Tongue (tissue), 1 donor: ENCODE measurements at regions not wholly inside any gene's neighbourhood (a gene's known extent, or its start where the extent isn't known, plus 50 kb on each side); places are given as distances from the start of the nearest gene placed in this dataset.

Source experiments
- DNase-seq: peaks from one replicate; pipeline ENCODE4 v3.0.0-alpha.2; 2015

DNA sequence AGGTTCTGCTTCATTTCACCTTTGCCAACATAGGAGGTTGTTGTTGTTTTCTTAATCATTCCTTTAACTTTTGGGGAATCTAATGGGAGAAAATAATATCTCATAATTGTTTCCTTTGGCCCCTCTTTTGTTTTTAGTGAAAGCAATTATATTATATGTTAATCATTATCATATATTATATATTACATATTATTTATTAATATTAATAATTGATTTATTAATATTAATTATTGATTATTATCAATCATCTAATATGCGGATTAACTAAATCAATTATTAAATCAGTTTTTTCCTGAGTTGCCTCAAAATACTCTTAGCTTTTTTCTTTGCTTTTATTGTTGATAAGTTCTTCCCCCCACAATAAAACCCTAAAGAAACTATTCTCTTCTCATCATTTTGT lies 443.8 kb downstream of the GATA3 start:
- no peak for DNase-seq

DNA sequence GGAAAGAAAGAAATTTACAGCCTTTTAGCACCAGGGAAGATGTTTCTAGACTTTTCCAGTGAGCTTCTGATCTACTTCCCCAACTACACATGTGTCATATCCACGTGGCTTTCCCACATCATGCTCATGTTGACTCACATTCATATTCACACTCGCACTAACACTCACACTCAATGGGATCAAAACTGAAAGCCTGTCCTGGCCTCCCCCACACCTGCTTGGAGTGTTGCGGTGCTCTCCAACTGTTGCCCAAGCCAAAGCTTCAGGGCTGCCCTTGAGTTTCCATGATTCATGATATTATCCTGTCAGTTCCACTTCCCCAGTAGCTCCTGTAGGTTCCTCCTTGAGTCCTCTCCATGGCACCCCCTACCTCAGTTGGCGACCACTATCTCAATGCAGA lies 444.4 kb downstream of the GATA3 start:
- no peak for DNase-seq

DNA sequence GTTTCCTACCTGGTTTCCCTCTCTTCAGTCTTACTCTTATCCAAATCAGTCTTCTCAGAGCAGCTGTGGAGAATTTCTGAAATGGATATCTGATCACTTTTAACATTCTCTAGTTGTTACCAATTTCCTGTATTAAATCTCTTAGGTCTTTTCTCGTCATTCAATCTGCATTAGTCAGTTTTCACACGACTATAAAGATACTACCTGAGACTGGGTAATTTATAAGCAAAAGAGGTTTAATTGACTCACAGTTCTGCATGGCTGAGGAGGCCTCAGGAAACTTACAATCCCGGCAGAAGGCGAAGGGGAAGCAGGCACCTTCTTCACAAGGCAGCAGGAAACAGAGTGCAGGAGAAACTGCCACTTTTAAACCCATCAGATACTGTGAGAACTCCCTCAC lies 444.8 kb downstream of the GATA3 start:
- no peak for DNase-seq

DNA sequence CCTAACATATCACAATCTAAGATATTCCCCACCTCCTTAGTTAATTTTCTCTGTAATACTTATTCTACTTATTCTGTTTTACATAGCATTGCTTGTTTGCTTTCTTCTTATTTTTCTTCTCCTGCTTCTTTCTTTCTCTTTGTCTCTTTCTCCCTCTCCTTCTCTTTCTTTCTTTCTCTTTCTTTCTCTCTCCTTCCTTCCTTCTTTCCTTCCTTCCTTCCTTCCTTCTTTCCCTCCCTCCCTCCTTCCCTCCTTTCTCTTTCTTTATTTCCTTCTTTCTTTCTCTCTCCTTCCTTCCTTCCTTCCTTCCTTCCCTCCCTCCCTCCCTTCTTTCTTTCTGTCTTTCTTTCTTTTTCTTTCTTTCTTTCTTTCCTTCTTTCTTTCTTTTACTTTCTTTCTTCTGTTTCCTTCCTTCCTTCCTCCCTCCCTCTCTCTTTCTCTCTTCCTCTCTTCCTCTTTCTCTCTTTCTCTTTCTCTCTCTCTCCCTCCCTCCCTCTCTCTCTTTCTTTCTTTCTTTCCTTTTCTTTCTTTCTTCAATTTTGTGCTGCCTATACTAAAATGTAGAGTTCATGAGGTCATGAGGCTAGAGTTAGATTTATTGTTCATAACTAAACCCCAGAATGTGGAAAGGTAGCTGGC lies 445.4 kb downstream of the GATA3 start:
- DNase-seq: no peak

DNA sequence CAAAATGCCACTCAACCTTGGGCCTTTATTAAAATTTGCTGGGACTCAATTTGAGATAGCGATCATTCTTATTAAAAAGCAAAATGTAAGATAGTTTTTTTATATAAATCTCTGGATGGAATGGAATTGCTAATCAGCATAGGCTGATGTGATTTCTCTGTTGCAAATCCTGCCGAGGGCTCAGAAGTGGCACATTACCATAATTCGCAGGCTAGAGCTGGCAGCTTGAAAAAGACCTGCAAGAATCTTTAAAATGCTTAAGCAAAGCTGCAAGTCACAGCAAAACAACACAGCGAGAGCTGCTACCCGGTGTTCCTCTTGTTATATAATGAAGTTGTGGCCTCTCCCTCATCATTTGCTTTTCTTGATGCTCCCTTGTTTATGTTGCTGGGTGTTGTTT lies 448.1 kb downstream of the GATA3 start:
- no peak for DNase-seq

DNA sequence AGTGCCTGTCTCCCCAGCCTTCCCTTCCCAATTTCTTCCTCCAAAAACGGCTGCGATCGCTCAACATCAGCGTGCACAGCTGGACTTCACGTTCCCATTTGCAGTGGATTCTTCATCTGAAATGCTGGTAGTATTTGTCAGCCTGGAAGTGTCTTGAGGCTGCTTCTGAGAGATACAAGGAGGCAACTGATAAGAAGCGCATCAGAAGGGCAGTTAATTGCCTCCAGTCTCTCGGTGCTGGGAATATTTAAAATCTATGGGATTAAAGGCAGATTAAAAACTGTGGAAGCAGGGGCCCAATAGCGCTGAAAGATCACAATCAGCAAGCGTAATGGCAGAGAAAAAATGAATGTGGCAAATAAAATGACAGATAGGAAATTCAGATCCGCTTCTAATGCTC lies 450.0 kb downstream of the GATA3 start:
- no peak for DNase-seq

DNA sequence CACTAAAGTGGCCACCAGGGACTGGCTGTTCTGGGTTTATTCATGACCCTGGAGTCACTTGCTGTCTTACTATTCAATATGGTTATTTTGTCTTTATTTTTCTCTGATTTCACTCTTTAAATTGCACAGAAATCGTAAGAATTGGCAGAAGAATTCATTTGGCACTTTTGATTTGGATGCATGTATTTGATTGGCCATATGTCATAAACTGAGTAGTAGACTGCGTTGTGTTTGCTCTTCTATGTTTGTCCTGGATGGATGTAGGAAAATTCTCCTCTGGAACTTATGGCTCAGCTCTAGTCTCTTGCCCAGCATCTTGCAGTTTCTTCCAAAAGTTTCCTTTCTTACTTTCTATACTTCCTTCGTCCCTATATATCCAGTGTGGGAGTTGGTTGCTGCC lies 452.7 kb downstream of the GATA3 start:
- DNase-seq: no peak

DNA sequence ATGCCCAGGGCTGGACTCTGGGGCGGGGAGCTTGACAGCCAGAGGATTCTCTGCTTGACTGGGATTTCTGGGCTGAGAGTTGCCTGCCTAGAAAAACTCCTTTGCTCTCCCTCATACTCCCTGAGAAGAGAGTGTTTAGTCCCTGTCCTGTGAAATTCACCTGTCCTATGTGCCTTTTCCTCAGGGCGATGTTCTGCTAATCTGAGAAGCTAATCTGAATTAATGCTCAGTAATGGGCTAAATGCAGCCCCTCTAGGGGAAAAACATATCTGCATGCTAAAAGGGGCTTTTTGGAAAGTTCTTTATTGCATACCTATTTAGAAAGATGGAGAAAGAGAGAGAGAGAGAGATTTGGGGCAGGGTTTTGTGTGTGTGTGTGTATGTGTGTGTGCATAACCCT lies 454.4 kb downstream of the GATA3 start:
- no peak for DNase-seq

DNA sequence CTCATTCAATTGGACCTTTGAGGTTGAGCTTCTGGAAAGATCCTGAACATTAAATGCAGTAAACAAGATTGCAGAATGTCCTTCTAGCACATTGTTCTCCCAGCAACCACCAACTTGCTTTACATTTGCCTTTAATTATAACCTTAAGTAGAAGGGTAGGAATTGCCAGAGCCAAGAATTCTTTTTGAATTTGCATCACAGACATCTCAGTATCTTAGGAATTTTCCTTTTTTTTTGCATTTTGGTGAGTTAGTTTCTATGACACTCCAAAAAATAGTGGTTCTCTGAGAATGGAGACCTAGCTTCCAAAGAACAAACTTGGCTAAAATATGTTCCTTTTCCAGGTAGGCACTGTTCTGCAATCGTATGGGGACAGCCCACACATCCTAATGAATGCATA lies 456.0 kb downstream of the GATA3 start:
- DNase-seq: no peak

DNA sequence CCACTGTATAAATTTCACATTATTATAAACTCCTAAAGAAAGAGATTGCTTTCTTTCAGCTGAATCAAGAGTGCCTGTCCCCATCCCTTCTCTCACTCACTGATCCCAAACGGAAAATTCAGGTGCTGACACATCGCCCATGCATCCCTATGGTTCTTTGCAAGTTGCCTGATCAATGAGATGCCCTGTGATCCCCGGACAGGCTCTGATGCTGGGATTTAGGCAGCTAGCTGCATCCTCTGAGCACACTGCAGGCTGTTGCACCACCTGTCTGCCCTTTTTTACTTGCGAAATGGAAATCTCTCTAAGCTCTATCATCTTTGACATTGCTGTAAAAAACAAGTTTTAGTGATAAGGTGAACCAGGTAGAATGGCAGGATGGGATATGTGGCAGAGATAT lies 456.5 kb downstream of the GATA3 start:
- no peak for DNase-seq

DNA sequence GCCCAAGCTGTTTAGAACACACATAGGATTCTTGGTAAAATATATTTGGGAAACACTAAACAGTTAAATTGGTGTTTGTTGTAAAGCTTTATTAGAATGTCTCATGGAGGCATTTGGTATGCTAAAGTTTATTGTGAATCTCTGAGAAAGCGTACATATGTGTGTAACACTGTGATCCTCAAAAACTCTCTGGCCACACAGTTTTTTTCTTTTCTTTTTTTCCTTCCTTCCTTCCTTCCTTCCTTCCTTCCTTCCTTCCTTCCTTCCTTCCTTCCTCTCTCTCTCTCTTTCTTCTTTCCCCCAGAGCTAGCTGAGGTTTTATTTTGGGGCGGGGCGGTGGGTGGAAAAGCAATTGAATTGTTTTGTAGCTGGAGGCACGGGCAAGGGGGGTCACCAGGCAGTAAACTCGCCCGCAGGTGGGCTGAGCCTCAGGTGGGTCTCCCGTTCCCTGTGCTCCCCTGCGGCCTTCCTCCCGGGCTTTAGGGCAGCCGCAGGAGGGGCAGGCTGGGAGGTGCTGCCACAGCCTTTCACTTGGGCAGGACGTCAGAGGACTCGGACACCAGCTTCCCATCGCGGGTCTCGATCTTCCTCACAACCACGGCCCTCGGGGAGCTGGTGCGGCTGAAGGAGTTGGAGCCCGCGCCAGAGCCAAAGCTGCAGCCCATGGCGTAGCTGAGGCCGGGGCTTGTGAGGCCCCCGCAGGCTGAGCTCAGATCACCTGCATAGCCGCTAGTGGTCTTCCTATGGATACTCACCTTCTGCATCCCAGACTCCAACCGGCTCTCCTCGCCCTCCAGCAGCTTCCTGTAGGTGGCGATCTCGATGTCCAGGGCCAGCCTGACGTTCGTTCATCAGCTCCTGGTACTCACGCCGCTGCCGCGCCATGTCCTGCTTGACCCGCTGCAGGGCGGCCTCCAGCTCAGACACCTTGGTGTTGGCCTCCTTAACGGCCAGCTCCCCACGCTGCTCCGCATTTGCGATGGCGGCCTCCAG lies 459.0 kb downstream of the GATA3 start:
- no peak for DNase-seq

DNA sequence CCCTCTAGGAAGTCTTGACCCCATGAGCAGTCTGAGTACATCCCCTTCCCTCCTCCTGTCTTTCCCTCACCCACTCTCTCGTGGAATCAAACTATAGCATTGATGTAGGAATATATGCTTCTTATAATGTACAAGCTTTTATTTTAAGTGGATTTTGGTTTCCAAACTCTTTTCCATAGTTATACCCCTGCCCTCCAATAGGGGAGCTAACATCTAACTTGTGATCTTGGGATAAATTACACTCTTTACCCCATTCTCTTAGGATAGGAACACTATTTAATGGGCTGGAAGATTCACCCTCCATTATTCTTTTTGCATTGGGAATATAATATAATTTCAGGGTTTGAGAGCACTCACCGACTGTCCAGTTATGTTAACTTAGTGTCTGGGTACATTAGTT lies 465.9 kb downstream of the GATA3 start:
- DNase-seq: no peak

DNA sequence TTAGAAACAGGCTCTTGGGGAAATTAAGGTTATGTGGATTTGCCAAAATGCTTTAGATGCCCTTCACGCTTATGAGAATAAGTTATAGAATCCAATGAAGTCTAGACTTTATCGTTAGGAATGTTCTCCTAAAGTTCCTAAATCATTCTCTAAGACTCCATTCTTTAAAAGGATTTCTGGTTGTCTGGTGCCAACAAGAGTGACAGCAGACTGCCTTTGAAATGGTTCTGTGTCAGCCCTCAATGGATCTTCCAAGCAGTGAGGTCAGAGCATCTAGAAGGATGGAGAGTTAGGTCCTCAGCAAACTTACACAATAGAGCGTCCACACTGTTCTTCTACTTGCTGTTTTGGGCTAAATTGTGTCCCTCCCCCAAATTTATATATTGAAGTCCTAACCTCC lies 473.3 kb downstream of the GATA3 start:
- DNase-seq: no peak

DNA sequence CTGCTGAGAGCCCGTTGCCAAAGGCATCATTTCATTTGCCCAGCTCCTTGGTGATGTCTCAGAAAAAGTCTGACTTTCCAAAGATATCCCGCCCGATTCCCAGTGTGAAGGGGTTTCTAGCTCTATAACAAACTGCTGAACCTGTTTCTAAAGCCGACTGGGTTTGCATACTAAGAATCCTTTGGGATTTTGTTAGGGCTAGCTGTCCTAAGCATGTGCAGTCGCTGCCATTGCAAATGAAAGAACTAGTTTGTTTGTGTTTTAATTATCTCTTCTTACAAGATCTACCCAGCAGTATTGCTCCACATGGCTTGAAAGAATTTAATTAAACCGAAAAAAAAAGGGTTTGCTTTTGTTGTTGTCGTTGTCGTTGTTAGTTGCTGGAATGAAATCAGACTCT lies 476.6 kb downstream of the GATA3 start:
- DNase-seq: no peak

DNA sequence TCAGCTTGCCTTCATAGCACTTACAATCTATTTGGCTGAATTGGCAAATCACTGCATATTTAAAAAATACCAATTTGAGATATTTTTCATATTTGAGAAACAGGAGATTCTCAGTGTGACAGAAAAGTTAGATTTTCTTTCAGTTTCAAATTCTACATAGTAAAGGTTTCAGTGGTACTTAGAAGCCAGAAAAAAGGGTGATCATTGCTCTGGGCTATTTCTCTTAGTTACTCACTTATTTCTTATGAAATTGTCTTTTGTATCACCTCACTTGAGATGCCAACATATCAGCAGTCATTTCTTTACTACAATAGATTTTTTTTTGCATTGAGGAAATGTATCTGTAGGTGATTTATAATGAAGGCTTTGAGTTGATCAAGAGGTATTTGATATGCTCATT lies 478.2 kb downstream of the GATA3 start:
- no peak for DNase-seq

DNA sequence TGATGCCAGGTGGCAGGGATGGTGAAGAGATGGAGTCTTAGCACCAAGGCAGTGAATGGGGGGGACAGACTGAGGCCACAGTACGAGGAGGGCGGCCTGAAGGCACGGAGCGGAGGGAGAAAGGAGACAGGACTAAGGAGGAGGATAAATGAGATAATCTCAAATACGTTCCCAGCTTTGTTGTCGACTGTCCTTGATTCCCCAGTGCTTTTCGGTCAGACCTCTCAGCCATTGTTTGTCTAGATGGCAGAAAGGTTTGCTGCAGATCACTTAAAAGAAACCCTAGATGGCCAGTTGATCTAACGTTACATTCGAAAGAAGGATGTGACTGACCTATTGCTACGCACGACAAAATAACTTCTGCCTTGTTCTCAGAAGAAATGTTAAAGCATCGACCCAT lies 479.0 kb downstream of the GATA3 start:
- no peak for DNase-seq

DNA sequence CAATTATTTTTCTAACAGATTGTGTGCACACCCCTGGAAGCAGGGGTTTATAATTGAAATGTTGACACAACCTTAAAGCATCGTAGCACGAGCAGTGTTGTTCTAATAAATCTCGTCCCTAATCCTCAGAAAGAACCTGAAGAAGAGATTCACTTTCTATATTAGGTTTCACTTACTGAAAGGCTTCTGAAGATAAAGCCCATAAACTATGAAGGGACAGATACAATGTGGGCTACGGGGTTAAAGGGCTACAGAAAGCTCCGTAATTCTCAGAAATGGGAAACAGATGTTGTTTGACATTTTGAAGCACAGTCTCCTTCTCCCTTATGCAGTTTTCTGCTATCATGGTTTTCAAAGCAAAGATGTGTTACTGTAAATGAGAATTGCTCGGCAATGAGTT lies 479.6 kb downstream of the GATA3 start:
- DNase-seq: no peak

DNA sequence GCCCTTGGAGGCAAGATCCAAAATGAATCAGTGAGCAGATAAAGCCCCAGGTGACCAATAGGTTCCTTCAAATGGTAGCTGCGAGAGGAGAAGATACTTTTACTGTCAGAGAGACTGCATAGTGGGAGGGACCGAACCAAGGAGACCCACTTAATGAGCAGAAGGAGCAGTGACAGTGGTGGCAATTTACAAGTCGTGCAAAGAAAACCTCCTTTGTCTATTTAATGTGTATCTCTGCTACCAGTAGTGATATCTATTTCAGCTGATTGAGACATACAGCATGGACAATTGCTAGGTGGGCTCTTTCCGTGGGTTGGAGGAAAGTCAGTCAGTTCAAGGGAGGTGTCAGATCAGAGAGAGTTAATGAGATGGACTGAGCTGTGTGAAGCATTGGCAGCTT lies 480.4 kb downstream of the GATA3 start:
- DNase-seq: no peak

DNA sequence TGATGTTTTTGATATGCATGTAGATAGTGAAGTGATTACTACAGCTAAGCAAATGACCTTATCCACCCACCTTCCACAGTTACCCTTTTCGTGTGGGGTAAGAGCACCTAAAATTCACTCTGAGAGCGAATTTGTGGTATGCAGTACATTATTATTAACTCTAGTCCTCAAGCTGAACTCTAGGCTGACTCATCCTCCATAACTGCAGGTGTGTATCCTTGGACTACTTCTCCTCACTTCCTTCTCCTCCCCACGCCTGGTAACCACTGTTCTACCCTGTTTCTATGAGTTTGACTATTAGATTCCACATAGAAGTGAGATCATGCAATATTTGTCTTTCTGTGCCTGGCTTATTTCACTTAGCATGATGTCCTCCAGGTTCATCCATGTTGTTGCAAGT lies 484.6 kb downstream of the GATA3 start:
- no peak for DNase-seq

DNA sequence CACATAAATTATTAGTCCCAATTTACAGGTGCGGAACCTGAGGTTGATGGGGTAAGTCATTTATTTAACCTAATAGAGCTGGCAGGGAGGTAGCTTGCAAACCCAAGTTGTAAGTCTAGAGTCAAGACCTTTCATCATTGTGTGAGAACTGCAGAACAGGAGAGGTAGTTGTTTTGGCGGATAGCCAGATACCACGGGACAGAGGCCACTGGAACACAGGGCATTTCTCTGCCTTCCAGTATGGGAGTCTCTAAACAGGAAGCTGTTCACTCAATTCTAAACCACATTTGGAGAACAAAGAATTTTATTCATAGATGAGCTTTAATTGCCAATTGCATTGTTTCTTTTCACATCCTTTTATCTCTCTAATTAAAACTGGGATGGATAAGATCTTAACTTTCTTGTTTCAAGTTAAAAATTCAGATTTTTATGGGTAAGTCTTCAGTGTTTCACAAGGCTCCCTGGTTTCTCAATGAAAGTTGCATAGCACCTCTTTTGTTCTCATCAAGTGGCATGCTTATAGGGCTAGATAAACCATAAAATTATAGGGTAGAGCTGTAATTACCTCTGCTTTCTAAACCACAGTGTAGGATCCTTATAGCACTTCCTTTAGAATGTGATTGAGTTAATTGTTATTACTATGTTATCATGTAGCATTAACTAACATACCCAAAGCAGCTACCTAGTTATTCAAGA lies 489.0 kb downstream of the GATA3 start:
- DNase-seq: no peak

DNA sequence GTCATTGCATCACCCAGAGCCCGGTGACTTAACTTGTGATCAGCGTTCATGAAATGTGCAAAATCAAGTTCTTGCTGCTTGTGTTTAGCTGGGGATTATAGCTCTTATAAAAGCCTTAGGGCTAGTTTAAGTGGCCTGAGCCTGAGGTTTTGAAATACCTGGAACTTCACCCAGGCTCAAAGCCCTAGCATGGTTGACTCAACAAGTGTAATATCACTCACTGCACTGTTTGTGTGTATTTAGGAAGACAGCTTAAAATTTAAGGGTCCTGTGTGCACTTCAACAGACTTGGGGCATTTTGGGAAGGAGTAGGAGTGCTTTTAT lies 489.5 kb downstream of the GATA3 start:
- no peak for DNase-seq

DNA sequence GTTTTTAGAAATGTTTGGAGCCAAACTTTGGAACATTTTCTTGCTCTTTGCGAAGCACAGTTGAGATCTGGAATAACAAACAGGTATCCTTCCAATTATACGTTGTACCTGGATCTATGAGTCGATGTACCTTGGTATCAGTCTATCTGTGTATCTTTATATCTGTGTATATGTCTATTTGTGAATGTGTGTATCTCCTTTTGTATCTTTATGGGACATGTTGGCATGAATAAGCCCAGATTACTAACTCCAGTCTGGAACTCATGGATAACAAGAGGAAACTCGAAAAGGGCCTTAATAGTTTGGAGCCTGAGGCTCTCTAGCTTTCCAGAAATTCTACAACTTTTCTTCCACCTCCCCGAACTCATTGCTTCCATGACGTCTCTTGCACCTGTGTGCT lies 490.0 kb downstream of the GATA3 start:
- no peak for DNase-seq

DNA sequence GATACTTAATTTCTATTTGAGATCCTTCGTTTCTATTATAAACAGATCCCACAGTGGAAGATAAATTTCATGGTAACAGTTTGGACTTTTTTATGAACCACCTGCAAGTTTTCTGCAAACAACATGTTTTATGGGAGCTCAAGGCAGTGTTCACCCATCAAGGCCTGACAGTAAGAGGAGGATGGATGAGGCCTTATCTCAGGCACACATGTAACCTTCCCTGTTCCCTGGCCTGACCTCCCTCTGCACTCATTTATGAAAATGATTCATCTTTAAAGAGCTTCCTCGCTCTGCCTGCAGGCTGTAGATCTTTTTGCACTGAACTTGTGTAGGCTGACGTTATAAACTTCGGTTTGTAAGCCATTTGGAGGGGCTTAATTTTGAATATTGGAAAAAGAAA lies 500.1 kb downstream of the GATA3 start:
- DNase-seq: no peak

DNA sequence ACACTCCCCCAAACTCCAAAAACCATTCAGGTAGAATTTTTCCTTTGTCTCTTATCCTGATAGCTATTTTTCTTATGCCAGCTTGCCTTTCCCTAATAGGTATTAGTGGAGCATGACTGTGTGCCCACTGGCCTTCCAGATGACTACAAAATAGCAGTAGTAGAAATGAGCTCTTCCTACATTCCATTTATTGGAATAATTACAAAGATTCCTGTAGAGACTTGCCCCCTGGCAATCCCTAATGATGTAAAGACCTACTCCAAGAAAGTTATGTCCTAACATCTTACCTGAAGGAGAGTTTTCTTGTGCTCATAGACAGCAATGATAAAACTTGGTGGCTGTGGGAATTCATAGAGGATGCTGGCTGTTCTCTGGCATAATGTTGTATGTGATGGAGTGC lies 501.8 kb downstream of the GATA3 start:
- no peak for DNase-seq
